Keratinocyte (primary cell): ENCODE measurements at regions not wholly inside any gene's neighbourhood (a gene's known extent, or its start where the extent isn't known, plus 50 kb on each side); places are given as distances from the start of the nearest gene placed in this dataset.
"Not testable (repeated sequence)": the region's sequence is repeated elsewhere in the genome, so short reads cannot be mapped to it uniquely, and the experiment has no call there.

ENCODE experiments used
- DNase-seq: peaks from one replicate; pipeline ENCODE4 v3.0.0-alpha.2; 2011; ENCODE audit warnings: low read depth, missing footprints, low spot score
- FAIRE-seq: peaks from 2 replicates; lab custom pipeline; 2011; peaks lifted over from hg19 to GRCh38; lab: Jason Lieb, UNC
- H2AFZ ChIP-seq: 2 replicates; pipeline ENCODE4 v1.6.0; 2012; ENCODE audit warnings: low read length, control low read depth, inconsistent platforms; ENCODE audit not compliant: control insufficient read depth
- H3K27ac ChIP-seq: 2 replicates; pipeline ENCODE4 v1.5.1; 2011; ENCODE audit warnings: low read length; ENCODE audit not compliant: control insufficient read depth, insufficient read depth
- H3K27me3 ChIP-seq: 3 replicates; pipeline ENCODE4 v1.6.0; 2011; ENCODE audit warnings: low read length; ENCODE audit not compliant: control insufficient read depth, insufficient read depth; ENCODE audit errors: extremely low read depth
- H3K36me3 ChIP-seq, 2 experiments: 2 replicates in 1 of 2; 3 replicates in 1 of 2; pipeline ENCODE4 v1.5.1; 2011; ENCODE audit warnings: low read length in 2 of 2, mild to moderate bottlenecking in 1 of 2; ENCODE audit not compliant: control insufficient read depth in 2 of 2, insufficient read depth in 2 of 2; ENCODE audit errors: extremely low read depth in 1 of 2
- H3K4me1 ChIP-seq: 3 replicates; pipeline ENCODE4 v1.5.1; 2011; ENCODE audit warnings: low read length; ENCODE audit not compliant: control insufficient read depth, insufficient read depth; ENCODE audit errors: extremely low read depth
- H3K4me2 ChIP-seq: 3 replicates; pipeline ENCODE4 v1.6.0; 2011; ENCODE audit warnings: low read depth, low read length; ENCODE audit not compliant: control insufficient read depth, insufficient read depth; ENCODE audit errors: extremely low read depth
- H3K4me3 ChIP-seq, 3 experiments: fragments of 200-600 bp in 1 of 3; sonication (generic) in 1 of 3; 2 replicates in 2 of 3; 3 replicates in 1 of 3; pipeline ENCODE4 v1.5.1; 2011 to 2016; ENCODE audit warnings: low read length in 3 of 3, mild to moderate bottlenecking in 3 of 3, control low read depth in 2 of 3, inconsistent platforms in 1 of 3, low read depth in 1 of 3, mixed read lengths in 1 of 3, mixed run types in 1 of 3, moderate library complexity in 1 of 3; ENCODE audit not compliant: control insufficient read depth in 2 of 3, insufficient read depth in 2 of 3; ENCODE audit errors: extremely low read depth in 1 of 3
- H3K79me2 ChIP-seq: 2 replicates; pipeline ENCODE4 v1.6.0; 2012; ENCODE audit warnings: low read length; ENCODE audit not compliant: control insufficient read depth, insufficient read depth
- H3K9ac ChIP-seq: 3 replicates; pipeline ENCODE4 v1.6.0; 2011; ENCODE audit warnings: low read length; ENCODE audit not compliant: control insufficient read depth, insufficient read depth; ENCODE audit errors: extremely low read depth
- H3K9me1 ChIP-seq: 3 replicates; pipeline ENCODE4 v1.6.0; 2011; ENCODE audit warnings: low read length; ENCODE audit not compliant: control insufficient read depth, insufficient read depth; ENCODE audit errors: extremely low read depth
- H3K9me3 ChIP-seq: 2 replicates; pipeline ENCODE4 v1.5.1; 2012; ENCODE audit warnings: low read depth, low read length; ENCODE audit not compliant: control insufficient read depth
- H4K20me1 ChIP-seq: 3 replicates; pipeline ENCODE4 v1.6.0; 2011; ENCODE audit warnings: low read length; ENCODE audit not compliant: control insufficient read depth, insufficient read depth; ENCODE audit errors: extremely low read depth
- EZH2 ChIP-seq: IDR thresholded peaks from one replicate; pipeline ENCODE4 v1.6.1; 2012; ENCODE audit warnings: inconsistent platforms, mild to moderate bottlenecking, low read length, moderate library complexity
- dilution Hi-C: fragments of 300-500 bp; cut with MboI; formaldehyde crosslinking; loops from one replicate; pipeline ENCODE4 v1.7.0; 2020; ENCODE audit warnings: low sequenced_read_pairs; ENCODE audit not compliant: extremely low pct_ligation_motif_present
- TF ChIP-seq, protein P1 (sequence below), 3 experiments: IDR thresholded peaks in 1 of 3; conservative IDR thresholded peaks in 1 of 3; optimal IDR thresholded peaks in 1 of 3; 2 replicates in 2 of 3; 3 replicates in 1 of 3; pipeline versions ENCODE3 to v1.5.1; 2011; ENCODE audit warnings: low read length in 3 of 3, mild to moderate bottlenecking in 3 of 3, moderate library complexity in 2 of 3, control low read depth in 1 of 3, inconsistent platforms in 1 of 3; ENCODE audit not compliant: insufficient read depth in 2 of 3; ENCODE audit errors: extremely low read depth in 1 of 3

- Histone ChIP-seq H3K9me1 (no peaks in the 10 kb centered on the region), H3K27me3 (no peaks in the 10 kb centered on the region), H3K36me3 (no peaks in the 10 kb centered on the region), H3K9ac (no peak overlapping the region), H2AFZ (no peak overlapping the region), H3K4me1 (no peaks in the 10 kb centered on the region), H3K9me3 (no peaks in the 10 kb centered on the region), H3K27ac (no peak overlapping the region), H4K20me1 (no peaks in the 10 kb centered on the region), H3K79me2 (no peaks in the 10 kb centered on the region), H3K4me2 (no peak overlapping the region), H3K4me3 (no peak overlapping the region)
- TF ChIP-seq, protein P1, sequence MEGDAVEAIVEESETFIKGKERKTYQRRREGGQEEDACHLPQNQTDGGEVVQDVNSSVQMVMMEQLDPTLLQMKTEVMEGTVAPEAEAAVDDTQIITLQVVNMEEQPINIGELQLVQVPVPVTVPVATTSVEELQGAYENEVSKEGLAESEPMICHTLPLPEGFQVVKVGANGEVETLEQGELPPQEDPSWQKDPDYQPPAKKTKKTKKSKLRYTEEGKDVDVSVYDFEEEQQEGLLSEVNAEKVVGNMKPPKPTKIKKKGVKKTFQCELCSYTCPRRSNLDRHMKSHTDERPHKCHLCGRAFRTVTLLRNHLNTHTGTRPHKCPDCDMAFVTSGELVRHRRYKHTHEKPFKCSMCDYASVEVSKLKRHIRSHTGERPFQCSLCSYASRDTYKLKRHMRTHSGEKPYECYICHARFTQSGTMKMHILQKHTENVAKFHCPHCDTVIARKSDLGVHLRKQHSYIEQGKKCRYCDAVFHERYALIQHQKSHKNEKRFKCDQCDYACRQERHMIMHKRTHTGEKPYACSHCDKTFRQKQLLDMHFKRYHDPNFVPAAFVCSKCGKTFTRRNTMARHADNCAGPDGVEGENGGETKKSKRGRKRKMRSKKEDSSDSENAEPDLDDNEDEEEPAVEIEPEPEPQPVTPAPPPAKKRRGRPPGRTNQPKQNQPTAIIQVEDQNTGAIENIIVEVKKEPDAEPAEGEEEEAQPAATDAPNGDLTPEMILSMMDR (optimal IDR thresholded peaks at IDR 0.05 in 1 of 3, IDR thresholded peaks at IDR 0.05 in 1 of 3, conservative IDR thresholded peaks at IDR 0.05 in 1 of 3; ENCODE audit: extremely low read depth in 1 of 3, insufficient read depth in 2 of 3, low read length in 3 of 3): no peak
- dilution Hi-C loops: no loop called here
- DNase-seq (no peak), FAIRE-seq (no peak)
These were observed 161.0 kb upstream of the C11orf58 start for GRCh38 chr11:16577490-16577889.

- H3K36me3 ChIP-seq, H3K4me1 ChIP-seq, H3K9ac ChIP-seq, H3K4me3 ChIP-seq, dilution Hi-C loops, FAIRE-seq, H3K79me2 ChIP-seq, H4K20me1 ChIP-seq, DNase-seq, H3K9me3 ChIP-seq, H3K9me1 ChIP-seq, H3K4me2 ChIP-seq, H2AFZ ChIP-seq, H3K27me3 ChIP-seq, H3K27ac ChIP-seq: not testable (repeated sequence)
These were observed 163.6 kb upstream of the C11orf58 start for GRCh38 chr11:16574889-16575288.

DNA sequence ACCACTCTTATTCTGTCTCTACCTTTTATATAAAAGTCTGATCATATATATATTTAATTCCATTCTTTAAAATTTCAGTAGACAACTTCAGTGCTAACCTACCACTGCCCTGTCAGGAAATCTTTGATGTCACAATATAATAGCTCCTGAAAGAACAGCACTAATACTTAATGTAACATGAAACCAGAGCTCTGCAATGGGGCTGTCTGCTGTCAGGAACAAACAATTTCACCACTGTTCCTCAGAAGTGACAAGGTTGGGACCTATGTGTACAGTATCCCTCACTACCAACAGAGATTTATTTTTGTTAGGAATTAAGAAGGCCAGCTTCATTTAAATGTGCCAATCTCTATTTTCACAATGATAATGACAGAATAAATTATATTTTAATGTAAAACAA lies 165.5 kb upstream of the C11orf58 start:
- DNase-seq (no peak), FAIRE-seq (no peak)
- Histone ChIP-seq H3K9ac (no peak overlapping the region), H2AFZ (no peak overlapping the region), H3K9me1 (no peaks in the 10 kb centered on the region), H3K4me3 (no peak overlapping the region), H3K79me2 (no peaks in the 10 kb centered on the region), H3K9me3 (no peaks in the 10 kb centered on the region), H3K4me1 (no peaks in the 10 kb centered on the region), H3K36me3 (no peaks in the 10 kb centered on the region), H3K27me3 (no peaks in the 10 kb centered on the region), H3K27ac (no peak overlapping the region), H4K20me1 (no peaks in the 10 kb centered on the region), H3K4me2 (no peak overlapping the region)
- TF ChIP-seq, protein P1 (optimal IDR thresholded peaks at IDR 0.05 in 1 of 3, IDR thresholded peaks at IDR 0.05 in 1 of 3, conservative IDR thresholded peaks at IDR 0.05 in 1 of 3; ENCODE audit: extremely low read depth in 1 of 3, insufficient read depth in 2 of 3, low read length in 3 of 3): no peak
- TF ChIP-seq EZH2: no peak
- dilution Hi-C loops: no loop called here
